ENCODE measurements at regions not wholly inside any gene's neighbourhood (a gene's known extent, or its start where the extent isn't known, plus 50 kb on each side); places are given as distances from the start of the nearest gene placed in this dataset.

DNA sequence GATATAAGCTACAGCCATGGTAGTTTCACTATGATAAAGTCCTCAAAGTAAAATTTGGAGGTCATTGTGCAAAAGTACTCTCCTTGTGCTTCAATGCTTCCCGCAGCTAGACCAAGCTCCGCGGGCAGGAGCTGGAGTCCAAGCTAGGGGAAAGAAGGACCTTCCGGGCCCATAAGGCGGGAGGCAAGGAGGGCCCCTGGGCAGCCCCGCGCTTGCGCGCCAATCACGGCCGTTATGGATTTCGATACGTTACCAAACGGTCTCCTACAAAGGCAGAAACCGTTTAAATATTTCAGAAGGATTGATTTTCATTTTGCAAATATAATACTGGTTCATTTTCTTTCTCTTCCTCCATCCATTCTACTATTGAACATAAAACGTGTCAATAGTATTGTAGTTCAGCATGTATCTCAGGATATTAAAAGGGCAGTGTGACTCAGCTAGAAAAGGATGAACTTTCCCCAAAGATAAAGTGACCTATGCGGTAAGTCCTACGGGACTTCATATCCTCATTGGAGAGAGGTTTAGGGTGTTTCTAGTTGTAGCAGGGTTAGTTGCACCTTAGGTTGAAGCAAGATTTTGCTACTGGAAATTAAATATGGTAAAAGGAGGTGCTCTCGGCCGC, 128.0 kb downstream of the KIF20B start:
- no peak for DNase-seq

DNA sequence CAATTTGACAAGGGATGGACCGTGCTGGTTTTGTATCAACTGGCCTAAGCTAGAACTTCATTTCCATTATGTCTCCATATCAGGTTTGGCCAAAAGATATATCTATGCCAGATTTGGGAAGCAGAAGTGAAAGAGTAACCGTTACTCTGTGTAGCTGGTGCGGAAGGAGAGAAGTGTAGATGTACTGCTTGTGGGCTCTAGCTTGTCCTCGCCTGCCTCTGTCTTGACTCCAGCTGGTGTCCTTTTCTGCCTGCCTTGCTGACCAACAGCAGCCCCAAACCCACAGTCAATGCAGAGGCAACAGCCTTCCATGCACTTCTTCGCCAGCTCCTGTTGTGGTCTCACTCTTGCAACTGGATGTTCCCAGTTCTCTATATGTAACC, 128.5 kb downstream of the KIF20B start:
- no peak for DNase-seq

DNA sequence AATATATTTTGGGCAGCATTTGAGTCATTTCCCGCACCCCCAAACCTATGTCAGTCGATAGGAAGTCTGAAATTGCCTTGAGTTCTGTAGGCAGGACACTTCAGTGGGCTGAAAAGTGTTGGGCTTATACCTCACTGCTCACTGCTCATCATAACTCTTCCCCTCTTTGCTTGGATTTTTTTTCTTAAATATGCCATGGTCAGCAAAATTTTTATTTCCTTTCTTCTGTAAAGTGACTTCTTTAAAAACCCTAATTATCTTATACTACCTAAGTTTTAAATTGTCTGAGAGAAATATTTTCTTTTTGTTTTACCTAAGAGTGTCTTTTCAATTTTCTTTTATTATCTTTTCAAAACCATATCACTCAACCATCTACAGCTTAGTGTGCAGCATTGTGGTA, 129.2 kb downstream of the KIF20B start:
- no peak for DNase-seq

DNA sequence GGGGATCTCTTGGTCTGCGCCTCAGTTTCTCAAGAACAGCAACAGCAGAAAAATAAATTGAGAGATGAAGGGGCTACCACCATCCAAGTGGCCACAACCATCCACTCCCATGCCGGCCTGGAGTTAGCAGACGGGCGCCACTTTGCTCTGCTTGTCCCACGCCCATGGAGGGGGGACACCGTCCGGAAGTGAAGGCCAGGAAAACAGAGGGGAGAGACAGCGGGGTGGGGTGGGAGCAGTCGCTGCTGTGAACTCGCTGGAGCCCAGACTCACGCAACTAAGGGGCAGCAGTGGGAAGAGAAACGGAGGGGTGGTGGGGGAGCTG, 135.4 kb downstream of the KIF20B start:
- no peak for DNase-seq

- peak; percentile 67 for DNase-seq
Measured at GRCh38 chr10:89837165-89838043, 136.0 kb downstream of the KIF20B start.

DNA sequence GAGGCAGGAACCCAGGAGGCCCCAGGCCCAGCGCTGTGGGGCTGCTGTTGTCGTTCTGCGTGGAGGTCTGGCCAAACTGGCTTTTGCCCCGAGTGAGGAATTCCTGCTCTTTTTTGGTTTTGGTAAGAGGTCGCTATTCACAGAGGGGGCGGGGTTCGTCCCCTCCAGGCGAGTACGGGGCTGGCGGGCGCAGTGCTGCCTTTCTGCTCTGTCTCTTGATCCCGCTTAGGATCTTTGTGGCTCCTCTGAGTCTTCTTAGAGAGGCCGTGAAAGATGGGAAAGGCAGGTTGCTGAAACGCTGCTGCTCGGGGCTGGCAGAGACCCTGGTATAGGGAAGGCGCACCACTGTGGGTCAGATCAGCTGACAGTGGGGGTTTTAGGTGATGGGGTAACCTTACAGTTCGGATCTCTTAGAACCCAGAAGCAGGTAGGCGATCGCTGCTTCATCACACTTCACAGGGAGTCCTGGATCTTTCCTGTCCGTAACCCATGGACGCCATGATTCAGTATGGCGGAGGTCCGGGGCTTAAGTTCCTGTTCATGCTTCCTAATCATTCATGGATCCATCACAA, 136.7 kb downstream of the KIF20B start:
- peak; percentile 58 for DNase-seq

DNA sequence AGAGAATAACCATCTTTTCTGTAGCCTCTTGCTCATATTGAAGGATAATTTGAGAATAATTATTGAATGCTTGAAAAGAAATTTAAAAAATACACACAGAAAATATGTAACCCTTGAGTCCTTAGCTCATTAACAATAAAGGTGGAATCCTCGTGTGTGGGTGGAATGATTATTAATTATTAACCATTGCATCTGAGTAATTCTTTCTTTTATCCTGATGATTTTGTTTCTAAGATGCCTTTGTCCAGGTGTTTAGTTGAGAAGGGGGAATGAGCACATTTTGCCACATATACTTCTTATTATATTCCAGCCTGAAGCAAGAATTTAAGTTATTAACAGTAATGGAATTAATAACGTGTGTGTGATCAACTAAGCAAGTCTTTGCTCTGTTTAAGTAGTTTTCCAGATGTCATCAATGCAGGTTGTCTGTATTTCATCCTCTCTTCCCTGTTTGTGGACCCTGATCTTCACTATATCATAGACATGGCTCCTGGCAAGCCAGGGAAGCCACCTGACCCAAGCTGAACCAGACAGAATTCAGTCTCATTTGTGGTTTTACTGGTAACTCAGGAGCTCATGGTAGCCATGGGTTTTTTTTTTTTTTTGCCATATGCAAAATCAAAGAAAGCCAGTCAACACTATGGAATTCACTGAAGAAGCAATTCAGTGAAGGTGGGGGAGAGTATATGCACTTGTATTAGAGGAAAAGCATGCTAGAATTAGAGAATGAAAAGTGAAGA, 144.3 kb downstream of the KIF20B start:
- DNase-seq = no peak

- no peak for DNase-seq
Measured at GRCh38 chr10:89846281-89846630, 144.9 kb downstream of the KIF20B start.

DNA sequence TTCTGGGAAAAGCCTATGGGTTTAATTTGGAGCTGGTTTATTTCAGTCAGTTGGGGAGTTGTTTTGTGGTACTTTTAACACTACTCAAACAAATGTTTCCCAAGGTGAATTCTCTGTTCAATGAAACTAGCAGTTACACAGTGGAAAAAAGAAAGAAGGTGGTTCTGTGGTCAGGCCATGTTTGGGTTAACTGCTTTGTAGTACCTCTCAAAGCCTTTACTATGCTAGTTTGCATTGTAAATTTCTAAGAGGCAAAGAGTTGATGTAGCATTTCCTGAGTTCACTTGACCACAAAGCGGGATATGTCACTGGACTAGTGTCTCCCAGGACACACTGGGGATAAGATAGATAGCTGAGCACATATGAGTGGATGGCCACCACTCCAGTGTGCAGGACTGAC, 145.4 kb downstream of the KIF20B start:
- no peak for DNase-seq

DNA sequence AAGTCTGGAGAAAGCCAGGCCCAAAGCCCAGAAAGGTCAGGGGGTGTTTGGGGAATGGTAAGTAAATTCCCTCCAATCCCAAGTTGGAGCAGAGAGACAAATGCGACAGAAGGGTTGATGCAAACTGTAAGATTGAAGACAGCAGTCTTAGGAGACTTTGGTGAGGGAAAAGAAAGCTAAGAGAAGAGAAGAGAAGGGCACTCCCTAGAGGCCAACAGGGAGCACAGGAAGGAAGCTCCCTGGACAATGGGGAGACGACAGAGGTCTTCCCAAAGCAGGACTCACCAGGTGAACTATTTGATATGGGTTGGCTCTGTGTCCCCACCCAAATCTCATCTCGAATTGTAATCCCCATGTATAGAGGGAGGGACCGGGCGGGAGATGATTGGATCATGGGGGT, 151.5 kb downstream of the KIF20B start:
- peak; percentile 10 for DNase-seq

- no peak for DNase-seq
Measured at GRCh38 chr10:89853781-89854191, 152.4 kb downstream of the KIF20B start.

- DNase-seq = no peak
Measured at GRCh38 chr10:89857431-89858042, 156.1 kb downstream of the KIF20B start.

- no peak for DNase-seq
Measured at GRCh38 chr10:89861199-89861573, 159.8 kb downstream of the KIF20B start.

DNA sequence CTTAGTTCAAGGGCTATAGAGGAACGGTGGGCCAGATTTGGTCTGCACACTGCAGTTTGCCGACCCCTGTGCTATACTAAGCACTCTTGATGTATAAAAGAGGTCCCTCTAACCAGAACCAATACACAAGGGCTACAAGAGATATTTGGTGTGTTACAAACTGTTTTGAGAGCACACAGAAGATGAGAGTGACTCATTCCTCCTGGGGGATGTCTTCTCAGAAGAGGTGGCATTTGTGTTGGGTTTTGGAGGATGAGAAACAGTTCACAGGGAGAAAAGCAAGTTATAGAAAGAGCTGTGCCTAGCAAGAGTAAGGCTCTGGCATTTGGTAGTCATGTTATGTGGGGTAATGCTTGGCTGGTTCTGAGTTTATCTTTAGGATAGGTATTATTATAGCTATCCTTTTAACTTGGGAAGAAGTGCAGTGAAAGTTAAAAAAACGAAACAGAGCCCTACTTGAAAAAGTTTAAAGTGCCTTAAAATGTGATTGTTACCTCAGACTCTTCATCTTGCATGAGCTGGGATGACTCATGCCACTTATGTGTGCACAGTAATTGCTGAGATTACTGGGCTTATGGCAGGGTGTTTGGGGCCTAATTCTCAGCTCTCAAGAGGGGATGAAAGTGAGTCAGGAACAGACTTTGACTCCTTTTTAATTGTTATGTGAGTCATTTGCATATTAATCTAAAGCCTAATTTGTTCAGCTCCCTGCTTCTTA, 160.4 kb downstream of the KIF20B start:
- DNase-seq = peak; percentile 72

GRCh38 chr10:89867964-89868363, 166.6 kb downstream of the KIF20B start:
- no peak for DNase-seq

DNA sequence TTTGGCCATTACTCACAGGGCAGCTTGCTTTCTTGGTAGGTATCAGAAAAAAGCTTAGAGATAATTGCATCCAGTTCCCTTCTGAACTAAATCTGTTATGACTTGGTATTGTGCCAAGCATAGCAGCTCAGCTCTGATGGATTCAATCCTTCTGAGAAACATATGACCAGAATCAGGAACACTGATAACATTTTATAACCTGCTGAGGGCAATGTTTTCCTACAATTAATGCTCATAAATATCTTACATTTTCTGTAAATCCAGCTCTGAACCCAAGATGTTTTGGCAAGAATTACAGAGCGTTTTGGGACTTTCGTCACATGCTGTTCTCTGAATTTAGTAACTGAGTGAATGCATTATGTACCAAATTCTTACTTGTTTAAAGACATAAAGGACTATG, 167.8 kb downstream of the KIF20B start:
- peak; percentile 11 for DNase-seq

- DNase-seq = no peak
Measured at GRCh38 chr10:89869592-89870156, 168.3 kb downstream of the KIF20B start.

GRCh38 chr10:89870936-89871335, 169.5 kb downstream of the KIF20B start:
- peak; percentile 23 for DNase-seq

DNA sequence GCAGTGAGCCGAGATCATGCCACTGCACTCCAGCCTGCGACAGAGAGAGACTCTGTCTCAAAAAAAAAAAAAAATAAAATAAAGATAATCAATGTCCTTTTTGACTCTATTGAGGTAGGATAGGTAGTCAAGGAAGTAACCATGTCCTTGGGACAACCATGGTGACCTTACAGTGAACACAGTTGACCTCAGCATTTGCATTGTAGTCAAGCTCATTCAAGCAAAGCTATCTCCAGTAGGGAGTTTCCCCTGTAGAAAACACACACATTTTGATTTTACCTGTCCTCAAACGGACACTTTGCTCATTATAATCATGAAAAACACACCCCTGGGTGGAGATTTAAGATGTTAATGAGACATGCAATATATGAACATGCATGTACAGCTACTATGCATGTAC, 171.7 kb downstream of the KIF20B start:
- DNase-seq = no peak

DNA sequence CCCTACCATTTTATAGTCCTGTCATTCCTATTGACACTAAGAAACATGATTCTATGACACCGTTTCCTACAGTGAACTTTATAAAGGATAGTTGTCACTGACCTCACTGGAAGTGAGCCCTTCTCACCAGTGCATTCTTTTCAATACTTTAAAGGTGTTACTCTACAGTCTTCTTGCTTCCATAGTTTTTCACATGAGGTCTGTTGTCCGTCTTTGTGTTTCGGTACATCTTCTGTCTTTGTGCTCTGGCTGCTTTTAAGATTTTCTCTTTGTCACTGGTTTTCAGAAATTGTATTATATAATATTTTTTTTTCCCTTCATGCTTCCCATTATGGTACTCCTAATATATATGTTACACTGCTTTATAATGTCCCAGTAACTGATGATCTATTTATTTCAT, 174.2 kb downstream of the KIF20B start:
- DNase-seq = no peak

- no peak for DNase-seq
Measured at GRCh38 chr10:89879121-89879520, 177.7 kb downstream of the KIF20B start.

DNA sequence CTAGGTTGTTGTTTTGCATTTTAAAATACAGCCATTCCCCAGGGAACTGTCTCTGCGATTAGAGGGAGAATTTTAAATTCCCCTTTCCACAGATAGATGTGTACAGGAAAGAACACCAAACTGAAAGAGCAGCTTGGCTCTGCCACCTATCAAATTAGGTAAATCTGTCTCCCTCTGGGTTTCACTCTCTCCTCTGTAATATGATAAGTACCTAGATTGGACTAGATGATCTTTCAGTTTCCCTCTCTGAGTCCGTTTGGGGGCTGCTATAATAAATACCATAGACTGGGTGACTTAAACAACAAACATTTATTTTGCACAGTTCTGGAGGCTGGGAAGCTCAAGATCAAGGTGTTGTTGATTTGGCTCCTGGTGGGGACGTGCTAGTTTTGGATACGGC, 186.0 kb downstream of the KIF20B start:
- DNase-seq = peak; percentile 3

All from NCI-H69 (cell line).